ENCODE measurements at regions not wholly inside any gene's neighbourhood (a gene's known extent, or its start where the extent isn't known, plus 50 kb on each side); places are given as distances from the start of the nearest gene placed in this dataset.

DNA sequence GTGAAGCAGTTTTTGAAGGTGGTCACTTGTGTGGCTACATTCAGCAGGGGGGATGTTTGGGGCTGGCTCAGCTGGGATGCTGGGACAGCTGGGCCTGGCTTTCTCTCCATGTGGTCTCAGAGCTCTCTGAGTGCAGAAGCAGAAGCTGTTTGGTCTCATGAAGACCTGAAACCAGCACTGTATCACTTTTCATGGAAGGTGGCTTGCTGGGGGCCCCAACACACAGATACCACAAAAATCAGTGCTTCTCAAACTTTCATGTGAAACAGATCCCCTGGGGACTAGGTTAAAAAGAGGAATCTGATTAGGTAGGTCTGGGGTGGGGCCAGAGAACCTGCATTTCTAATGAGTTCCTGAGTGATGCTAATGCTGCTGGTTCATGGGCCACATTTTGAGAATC is 347.3 kb downstream of the DHX35 start:
- DNase-seq (ENCODE audit: low spot score): no peak

DNA sequence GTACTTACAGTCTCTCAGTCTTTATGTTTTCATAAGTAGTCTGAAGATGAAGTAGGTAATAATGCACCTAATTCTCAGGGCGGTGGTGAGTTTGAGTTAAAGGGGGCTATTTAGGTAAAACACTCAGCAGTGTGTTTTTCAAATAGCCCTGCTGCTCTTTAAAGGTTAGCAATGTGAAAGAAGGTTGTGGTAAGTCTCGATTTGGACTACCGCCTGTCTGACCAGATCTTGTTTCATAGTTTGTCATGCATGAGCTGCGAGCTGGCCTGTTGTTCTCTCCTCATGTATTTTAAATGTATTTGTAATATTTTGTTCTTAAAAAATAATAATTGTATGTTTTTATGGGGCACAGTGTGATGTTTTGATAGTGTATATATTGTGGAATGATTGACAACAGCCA is 340.2 kb downstream of the DHX35 start:
- DNase-seq (ENCODE audit: low spot score): no peak

DNA sequence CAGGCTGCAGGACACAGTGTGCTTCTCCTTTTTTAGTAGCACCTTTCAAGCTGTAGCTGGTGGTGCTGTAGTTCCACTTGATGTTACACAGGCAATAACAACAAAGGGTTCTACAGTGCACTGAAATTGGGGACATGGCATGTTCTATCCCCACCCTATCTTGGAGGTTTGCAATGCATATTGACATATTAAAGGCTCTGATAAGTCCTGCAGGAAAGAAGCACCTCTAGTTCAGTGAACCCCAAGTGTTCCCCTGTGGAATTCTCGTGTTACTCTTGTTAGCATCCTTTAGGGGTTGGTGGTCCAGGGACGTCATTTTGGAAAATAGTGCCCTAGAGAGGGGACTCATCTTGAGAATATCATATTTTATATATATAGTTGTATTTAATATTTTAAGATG is 337.6 kb downstream of the DHX35 start:
- DNase-seq (ENCODE audit: low spot score): no peak

DNA sequence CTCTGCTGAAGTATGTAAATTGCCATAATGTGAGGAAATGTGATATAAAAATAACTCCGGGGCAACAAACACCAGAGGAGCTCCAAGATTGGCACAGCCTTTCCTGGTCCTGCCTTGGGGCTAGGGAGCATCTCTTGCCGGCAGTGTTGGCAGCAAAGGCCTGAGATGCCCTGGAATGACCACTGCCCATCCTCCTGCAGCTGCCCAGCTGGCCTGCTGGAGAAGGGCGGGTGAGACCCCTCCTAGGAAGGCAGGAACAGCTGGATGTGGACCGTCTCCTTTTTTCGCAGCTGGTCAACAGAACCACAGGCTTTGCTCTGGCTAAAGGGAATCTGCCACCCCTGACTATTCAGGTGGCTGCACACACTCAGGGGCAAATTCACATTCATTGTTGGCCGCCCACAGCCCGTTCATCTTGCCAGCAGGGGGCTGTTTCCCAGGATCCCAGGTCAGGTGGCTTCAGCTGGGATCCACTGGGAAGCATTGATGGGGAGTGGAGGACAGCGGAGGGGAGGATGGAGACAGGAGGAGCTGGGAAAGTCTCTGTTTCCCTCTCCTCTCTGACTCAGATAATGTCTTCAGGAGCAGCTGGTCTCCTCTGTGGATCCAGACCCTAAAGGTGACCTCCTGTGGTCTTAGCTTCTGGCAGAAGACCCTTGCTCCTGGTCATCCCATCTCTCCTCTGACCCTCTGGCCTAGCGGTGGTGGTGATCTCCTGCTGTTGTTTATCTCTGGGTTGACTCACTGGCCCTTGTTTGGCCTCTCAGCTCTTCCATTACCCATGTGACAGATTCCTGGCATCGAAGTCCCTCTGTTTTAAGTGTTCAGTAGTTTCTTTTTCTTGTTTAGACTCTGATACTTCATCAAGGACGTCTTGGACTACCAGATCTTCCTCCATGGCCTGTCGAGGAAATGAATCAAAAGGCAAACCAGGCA is 336.7 kb downstream of the DHX35 start:
- DNase-seq (ENCODE audit: low spot score): no peak

DNA sequence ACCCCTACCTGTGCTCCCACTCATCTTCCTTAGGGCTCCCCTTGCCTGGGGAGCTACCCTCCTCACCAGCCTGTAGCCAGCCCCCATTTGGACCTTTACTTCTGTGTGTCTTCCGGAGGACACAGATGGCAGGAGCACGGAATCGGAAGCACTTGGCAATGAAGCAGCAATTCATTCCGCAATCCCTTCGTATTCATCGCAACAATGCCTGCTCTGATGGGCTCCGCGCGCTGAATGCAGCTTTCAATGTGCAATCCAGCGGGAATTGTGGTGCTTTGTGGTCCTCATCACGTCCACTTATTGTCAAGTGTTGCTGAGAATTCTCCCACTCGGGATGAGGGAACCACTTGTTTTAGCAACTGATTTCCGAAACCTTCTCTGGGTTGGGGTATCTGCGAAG is 336.0 kb downstream of the DHX35 start:
- DNase-seq (ENCODE audit: low spot score): no peak

DNA sequence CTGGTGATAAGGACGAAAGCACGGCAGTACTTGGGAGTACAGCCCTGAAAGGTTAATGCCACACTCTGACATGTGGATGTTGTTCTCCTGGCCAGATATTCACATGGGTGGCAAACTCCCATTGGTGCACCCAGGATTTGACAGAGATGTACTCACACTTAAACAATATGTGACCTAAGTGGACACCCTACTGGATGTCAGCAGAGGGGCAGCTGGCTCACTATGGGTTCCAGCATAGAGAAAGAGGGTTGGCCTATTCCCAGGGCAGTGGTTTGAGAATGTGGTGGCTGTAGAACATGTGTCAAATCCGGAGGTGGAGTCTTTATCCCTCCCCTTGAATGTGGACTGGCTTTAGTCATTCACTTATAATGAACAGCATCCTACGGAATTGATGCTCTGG is 333.2 kb downstream of the DHX35 start:
- DNase-seq (ENCODE audit: low spot score): no peak

DNA sequence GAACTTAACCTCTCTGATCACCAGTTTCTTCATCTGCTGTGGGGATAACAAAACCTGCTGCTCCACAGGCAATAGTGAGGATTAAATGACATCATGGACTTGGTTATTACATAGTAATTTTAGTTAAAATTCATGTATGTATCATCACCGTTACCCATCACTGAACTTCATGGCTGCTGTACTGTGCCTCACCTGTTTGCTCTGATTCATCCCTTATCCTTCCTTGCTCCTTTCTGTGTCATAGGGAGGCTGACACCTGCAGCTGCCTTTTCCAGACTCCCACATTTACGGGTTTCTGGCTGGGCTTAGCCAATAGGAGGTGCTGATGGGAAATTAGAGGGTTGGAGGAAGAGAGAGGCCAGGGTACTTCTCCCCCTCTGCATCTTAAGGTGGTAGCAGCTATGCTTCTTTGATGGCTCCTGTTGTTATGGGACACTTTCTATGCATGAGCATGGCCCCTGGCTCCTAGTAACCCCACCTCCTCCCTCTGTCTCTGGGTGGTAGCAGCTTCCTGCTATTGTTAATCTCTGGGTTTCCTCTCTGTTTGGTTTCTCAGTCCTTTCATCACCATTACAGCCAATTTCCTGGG is 332.1 kb downstream of the DHX35 start:
- no peak for DNase-seq (ENCODE audit: low spot score)

DNA sequence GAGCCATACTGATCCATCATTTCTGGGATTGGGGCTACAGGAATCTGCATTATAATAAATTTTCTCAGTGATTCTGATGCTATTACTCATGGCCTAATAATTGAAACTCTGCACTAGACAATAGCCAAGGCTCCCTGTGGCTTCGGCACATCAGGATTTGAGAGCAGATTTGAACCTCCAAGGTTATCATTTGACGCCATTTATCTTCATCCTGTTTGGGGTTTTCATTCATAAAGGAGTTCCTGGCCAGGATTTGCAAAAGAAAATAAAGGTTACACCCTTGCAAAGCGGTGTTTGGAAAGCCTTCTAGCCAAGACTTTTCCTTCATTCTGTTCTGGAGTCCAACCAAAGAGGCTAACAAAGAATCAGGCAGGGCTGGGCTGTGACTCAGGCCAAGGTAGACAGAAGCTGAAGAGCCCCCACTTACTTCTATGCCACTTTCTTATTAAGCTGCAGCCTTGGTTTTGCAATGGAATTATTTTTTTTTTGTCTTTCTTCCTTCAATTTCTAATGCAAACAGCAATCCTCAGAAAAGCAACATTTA is 330.1 kb downstream of the DHX35 start:
- DNase-seq (ENCODE audit: low spot score): no peak

DNA sequence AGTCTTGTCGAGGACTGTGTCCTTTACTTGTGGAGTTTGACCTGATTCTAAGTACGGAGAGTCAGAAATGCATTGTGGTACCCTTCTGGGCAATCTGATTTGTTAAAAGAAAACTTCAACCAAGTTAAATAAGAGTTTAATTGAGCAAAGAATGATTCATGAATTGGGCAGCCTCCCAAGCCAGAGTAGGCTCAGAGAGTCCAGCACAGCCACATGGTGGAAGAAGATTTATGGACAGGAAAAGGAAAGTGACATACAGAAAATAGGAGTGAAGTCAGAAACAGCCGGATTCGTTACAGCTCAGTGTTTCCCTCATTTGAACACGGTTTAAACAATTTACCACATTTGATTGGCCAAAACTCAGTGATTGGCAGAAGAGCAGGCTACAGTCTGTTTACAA is 329.2 kb downstream of the DHX35 start:
- no peak for DNase-seq (ENCODE audit: low spot score)

DNA sequence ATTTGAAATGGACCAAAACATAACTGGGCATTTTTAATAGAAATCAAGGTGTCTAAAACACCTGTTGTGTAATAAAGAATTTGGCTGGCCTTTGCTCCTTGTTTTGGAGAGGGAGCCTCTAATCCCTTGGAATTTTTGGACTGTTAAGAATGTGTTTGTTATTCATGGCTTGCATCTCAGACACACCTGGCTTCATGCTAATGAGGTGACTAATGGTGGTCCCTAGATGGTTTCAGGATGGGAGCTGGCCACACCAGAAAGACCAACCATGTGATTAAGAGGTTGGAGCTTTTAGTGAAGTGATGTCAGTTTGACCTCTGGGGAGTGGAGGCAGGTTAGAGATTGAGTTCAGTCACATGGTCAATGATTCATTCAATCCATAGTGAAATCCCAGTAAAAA is 328.4 kb downstream of the DHX35 start:
- DNase-seq (ENCODE audit: low spot score): no peak

DNA sequence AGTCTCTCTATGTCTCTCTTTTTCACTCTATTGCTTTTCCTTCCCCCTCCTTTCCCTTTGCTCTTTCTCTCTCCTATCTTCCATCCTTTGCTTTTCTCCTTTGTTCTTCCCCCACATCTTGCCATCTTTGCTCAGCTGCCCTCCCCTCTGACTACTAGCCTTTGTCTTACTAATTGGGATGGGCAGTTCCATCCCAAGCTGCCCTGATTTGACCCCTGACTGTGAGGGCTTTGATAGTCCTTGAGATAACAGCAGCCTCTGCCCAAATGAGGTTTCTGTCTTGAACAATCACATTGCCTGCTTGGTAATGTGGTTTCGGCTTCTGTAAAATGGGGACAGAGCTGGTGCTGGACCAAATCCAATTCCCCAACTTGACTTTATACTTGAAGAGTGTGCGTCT is 327.7 kb downstream of the DHX35 start:
- no peak for DNase-seq (ENCODE audit: low spot score)

DNA sequence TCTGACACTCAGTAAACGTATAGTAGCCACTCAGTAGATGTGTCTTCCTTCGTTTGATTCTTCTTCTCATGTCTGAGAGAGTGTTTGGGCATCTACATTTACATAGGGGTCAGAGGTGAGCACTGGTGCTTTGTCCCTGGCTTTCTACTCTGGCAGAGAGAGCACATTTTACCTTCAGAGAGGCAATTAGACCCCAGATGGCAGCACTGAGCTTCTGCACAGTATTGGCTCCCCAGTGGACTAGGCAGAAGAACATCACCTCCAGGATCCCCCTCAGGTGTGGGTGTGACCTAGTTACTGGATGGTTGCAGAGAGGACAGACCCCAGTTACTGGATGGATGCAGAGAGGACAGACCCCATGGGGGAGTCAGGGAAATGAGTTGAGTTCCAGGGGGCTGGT is 327.2 kb downstream of the DHX35 start:
- no peak for DNase-seq (ENCODE audit: low spot score)

DNA sequence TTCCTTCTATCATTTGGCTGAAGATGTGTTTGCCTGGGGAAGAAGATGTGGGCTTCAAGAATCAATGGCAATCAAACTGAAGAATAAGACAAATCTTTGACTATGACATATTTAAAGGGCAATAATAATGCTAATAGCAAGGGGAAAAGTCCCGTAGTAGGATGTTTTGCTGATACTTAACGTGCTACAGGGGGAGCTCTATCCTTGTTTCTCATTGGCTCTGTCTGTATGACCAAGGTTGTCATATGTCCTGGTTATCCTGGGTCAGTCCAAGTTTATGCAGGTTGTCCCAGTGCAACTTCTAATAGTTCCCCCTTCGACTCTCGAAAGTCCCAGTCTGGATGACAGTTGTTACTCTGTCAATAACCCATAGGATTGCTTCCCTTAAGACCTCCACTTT is 321.3 kb downstream of the DHX35 start:
- DNase-seq (ENCODE audit: low spot score): no peak

DNA sequence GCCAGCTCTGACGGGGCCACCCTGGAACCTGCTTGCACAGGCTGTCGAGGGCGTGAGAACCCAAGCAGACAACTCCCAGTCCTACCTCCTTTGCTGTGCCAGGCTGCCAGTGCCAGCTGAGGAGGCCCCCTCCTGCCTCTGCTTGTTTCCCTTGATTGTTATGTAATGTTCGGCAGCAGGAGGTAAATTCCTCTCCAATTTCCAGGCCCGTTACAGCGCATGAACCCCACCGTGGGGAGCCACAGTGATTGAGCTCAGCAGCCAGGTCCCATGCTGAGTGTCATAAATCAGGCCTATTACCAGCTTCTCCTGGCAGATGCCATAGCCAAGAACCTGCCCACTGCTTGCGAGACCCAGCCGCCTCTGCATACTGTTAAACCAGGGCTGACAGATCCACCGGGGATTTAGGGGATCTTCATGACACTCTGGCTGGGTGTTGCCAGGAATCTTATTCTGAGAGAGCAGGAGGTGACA is 320.5 kb downstream of the DHX35 start:
- DNase-seq (ENCODE audit: low spot score): no peak

DNA sequence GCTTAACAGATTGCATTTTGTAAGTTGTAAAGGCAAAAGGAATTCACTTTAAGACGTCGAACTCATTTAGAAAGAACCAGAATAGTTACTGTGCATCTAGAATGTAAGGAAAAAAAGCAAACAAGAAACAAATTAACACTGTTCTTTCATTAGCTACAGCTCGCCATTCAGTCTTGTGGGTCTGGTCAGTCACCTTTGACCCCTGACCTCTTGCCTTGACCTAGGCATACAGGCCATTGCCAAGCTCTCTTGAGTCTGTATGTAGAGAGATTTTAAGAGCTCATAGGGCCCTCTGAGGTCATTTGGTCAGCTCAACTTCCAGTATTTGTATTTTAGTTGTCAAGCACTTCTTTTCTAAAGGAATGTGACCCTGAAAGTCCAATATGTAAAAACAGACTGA is 318.7 kb downstream of the DHX35 start:
- DNase-seq (ENCODE audit: low spot score): no peak

DNA sequence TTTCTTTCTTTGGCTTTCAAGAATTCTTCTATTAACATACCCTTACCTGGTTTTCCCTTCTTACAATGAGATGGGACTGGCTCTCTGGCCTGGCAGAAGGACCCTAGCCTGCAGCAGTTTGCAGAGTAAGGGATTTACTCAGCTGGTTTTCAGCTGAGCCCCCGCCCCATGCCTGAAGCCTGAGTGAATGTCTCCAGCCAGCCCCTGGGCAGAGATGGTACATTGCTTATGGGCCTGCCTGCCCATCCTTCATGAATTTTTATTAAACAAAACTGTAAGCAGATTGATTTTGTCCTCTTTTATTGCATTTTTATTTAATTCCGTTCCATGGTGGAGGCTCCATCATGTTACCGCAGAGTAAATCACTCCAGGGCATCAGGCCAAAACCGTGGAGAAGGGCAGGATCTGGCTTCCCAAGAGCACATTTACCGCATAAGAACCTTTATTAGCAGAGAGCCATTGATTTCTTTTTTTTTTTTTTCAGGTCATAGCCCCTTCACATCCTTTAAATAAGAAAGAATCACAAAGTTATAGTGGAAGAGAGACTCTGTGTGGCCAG is 316.2 kb downstream of the DHX35 start:
- no peak for DNase-seq (ENCODE audit: low spot score)

DNA sequence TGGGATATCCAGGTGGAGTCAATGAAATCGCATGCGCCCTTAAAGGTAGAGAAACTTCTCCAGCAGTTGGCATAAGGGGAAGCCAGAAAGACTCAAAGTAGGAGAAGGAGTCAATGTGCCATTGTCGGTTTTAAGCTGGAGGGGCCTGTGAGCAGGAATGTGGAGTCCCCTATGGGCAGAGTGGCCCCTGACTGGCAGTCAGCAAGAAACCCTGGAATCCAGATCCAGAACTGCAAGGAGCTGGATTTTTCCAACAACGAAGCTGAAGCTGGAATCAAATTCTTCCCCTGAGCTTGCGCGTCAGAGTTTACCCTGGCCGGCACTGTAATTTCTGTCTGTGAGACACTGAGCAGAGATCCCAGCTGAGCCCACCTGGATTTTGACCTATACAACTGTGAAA is 315.0 kb downstream of the DHX35 start:
- no peak for DNase-seq (ENCODE audit: low spot score)

DNA sequence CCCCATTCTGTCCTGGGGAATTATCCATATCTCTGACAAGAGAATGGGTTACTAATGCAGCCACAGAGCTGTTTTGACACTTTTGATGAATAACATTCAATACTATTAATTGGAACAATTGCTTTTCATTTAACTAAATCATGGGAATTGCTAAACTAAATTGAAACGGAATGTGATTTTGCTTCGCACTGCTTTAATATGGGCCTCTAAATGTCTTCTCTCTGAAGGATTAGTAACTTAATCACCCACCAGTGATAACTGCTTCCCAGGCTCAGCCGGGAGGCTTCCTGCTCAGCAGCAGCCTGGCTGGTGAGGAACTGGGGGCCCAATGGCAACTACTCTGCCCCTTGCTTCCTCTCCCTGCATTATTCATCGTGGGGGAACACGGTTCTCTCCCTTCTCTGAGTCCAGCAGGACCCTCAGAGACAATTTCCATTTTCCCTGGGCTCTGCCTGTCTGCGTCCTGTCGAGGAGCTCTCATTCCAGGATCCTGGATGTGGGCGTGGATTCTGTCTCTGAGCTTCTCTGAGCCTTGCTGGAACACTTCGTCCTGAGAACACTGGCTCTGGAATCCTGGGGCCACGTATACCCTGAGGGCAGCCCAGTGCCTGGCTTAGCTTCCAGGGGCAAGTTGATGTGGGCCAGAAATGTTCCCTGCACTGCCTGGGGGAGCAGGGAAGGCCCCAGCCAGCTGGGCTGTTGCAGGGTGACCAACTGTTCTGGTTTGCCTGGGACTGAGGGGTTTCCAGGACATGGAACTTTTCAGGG is 308.9 kb downstream of the DHX35 start:
- no peak for DNase-seq (ENCODE audit: low spot score)

DNA sequence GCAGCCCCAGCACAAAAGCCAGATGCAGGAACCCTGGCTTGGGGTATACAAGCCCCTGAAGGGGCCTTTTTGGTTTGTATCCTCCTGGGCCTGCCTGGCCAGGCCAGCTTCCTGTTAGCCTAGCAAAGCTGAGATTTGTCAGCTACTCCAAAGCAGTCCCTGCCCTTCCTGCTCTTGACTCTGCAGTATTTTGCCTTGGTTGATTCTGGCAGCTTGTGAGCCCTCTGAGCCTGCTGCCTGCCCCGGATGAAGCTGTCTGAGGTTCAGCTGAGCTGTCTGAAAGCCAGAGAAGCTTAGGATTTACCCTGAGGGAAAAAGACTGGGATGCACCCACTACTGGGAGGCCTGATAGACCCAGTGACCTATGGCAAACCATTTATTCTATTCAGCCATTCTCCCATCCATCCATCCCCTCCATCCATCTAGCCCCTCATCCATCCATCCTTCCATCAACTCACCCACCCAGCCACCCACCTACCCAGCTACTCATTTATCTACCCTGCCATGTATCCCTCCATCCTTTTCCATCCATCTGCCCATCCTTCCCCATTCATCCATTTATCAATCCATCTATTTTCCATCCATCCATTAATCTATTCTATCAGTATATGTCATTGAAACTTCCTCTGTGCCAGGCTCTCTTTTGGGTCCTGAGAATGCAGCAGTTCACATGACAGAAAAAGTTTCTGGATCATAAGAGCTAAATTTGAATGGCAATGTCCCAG is 307.5 kb downstream of the DHX35 start:
- DNase-seq (ENCODE audit: low spot score): no peak

DNA sequence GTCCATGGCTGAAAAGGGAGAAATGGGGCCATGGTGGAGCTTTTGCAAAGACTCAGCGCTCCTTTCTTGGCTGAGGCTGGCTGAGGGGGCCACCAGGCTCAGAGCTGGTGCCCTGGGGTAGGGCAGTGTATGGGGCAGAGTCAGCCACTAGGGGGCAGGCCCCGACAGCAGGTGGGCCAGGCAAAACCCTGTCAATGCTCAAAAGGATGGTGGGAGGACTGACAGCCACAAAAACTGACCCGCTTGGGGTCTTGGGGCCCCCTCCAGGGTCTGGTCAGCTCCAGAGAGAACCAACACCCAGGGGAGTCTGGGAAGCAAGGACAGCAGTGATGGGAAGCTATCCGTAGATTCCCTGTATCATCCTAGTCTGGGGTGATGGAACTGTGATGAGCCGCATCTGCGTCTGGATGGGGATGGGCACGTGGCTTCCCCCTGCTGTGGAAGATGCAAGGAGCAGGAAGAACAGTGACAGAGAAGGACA is 306.9 kb downstream of the DHX35 start:
- peak; percentile 55 for DNase-seq (ENCODE audit: low spot score)

DNA sequence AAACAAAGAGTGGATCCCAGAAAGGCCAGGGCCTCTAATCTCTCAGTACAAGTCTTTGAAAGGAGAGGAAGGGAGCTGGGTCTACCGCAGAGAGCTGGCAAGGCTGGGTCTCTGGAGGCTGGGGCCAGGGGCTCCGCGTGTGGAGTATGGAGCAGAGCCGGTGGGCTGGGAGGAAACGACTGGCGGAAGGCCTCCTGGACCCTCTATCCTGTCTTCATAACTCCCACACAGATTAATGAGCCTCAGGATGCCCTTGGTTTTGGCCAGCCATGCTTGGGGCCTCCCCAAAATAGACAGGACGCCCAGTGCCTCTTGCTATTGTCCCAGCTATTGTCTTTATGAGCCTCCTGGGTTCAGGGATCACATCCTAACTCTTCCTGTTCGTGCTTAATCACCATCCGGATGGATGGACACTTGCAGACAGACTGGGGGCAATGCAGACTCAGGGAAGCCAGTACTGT is 306.4 kb downstream of the DHX35 start:
- no peak for DNase-seq (ENCODE audit: low spot score)

Data from activated CD4-positive, alpha-beta T cell treated with anti-CD3 and anti-CD28 coated beads, Interleukin-2, Interleukin-4, amounts not matched to agents 100 ng/mL and 50 ng/mL, durations not matched to agents 16 hours and 8 hours (primary cell).